ENCODE measurements at regions not wholly inside any gene's neighbourhood (a gene's known extent, or its start where the extent isn't known, plus 50 kb on each side); places are given as distances from the start of the nearest gene placed in this dataset.

GRCh38 chr12:42980441-42980840 is 390.9 kb upstream of the PRICKLE1 start:
- SMC1A ChIA-PET (ENCODE audit: uncharacterized antibody, unreplicated experiment): no interaction called here
- 17% methylated on average over 5 of the region's 5 CpGs for WGBS (ENCODE audit: insufficient coverage, insufficient replicate concordance, low lambda C conversion rate, missing lambda C conversion rate)
- H4K20me1 ChIP-seq (ENCODE audit: control insufficient read depth, insufficient read depth): no peaks in the 10 kb centered on the region
- no peaks in the 10 kb centered on the region for H3K9me3 ChIP-seq (replicated peaks; ENCODE audit: control insufficient read depth, insufficient read depth, low read length)
- DNase-seq (ENCODE audit: low read depth, low spot score) (no peak), FAIRE-seq (no peak), ATAC-seq (no peak)
- intact Hi-C loops (cut with micrococcal nuclease; ENCODE audit: unreplicated experiment) (no loop called here), in situ Hi-C loops (cut with MboI) (no loop called here)
- TF ChIP-seq EED (IDR thresholded peaks at IDR 0.05; ENCODE audit: low read depth) (no peak), LARP7 (IDR thresholded peaks at IDR 0.05) (no peak), MYC (IDR thresholded peaks at IDR 0.05; ENCODE audit: insufficient read depth, insufficient read length, insufficient replicate concordance, low read length, severe bottlenecking) (no peak), STAT1 (conservative IDR thresholded peaks at IDR 0.05) (no peak), BRCA1 (IDR thresholded peaks at IDR 0.05; ENCODE audit: low read depth, low read length) (no peak), NFYA (IDR thresholded peaks at IDR 0.05; ENCODE audit: borderline replicate concordance, low read depth, low read length) (no peak), ZBED1 (IDR thresholded peaks at IDR 0.05; ENCODE audit: borderline replicate concordance) (no peak), USF2 (IDR thresholded peaks at IDR 0.05; ENCODE audit: borderline replicate concordance, low read depth, low read length) (no peak), MYB (IDR thresholded peaks at IDR 0.05; ENCODE audit: borderline replicate concordance, low read depth, low read length) (no peak), PAX5 (IDR thresholded peaks at IDR 0.05; ENCODE audit: borderline replicate concordance, low read depth, low read length) (no peak), JUNB (IDR thresholded peaks at IDR 0.05) (no peak), NRF1 (conservative IDR thresholded peaks at IDR 0.05; ENCODE audit: low read depth, low read length) (no peak), YY1 (IDR thresholded peaks at IDR 0.05; ENCODE audit: low read depth, low read length) (no peak), NFIC (IDR thresholded peaks at IDR 0.05; ENCODE audit: low read depth, low read length) (no peak), ZNF384 (IDR thresholded peaks at IDR 0.05; ENCODE audit: borderline replicate concordance, low read depth, low read length) (no peak)
- TF ChIP-seq, protein P1, sequence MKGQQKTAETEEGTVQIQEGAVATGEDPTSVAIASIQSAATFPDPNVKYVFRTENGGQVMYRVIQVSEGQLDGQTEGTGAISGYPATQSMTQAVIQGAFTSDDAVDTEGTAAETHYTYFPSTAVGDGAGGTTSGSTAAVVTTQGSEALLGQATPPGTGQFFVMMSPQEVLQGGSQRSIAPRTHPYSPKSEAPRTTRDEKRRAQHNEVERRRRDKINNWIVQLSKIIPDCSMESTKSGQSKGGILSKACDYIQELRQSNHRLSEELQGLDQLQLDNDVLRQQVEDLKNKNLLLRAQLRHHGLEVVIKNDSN (IDR thresholded peaks at IDR 0.05; ENCODE audit: borderline replicate concordance, extremely low read length, insufficient read depth, low read depth, low read length): no peak
- TF ChIP-seq, protein P2, sequence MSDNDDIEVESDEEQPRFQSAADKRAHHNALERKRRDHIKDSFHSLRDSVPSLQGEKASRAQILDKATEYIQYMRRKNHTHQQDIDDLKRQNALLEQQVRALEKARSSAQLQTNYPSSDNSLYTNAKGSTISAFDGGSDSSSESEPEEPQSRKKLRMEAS (IDR thresholded peaks at IDR 0.05; ENCODE audit: low read depth, low read length): no peak
- TF ChIP-seq, protein P3, sequence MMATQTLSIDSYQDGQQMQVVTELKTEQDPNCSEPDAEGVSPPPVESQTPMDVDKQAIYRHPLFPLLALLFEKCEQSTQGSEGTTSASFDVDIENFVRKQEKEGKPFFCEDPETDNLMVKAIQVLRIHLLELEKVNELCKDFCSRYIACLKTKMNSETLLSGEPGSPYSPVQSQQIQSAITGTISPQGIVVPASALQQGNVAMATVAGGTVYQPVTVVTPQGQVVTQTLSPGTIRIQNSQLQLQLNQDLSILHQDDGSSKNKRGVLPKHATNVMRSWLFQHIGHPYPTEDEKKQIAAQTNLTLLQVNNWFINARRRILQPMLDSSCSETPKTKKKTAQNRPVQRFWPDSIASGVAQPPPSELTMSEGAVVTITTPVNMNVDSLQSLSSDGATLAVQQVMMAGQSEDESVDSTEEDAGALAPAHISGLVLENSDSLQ (IDR thresholded peaks at IDR 0.05): no peak
- no peaks in the 10 kb centered on the region for H3K27me3 ChIP-seq (replicated peaks in 1 of 2; ENCODE audit: control insufficient read depth in 2 of 2, insufficient read depth in 2 of 2, low read length in 1 of 2)
- RAD21 ChIA-PET (ENCODE audit: unreplicated experiment): no interaction called here
- no peak overlapping the region for H2AFZ ChIP-seq (ENCODE audit: control insufficient read depth, low read depth, low read length)
- no TSS peak for BruUV-seq (replicated peaks)
- no peaks in the 10 kb centered on the region for H3K79me2 ChIP-seq (ENCODE audit: control insufficient read depth, insufficient read depth, low read length)
- H3K36me3 ChIP-seq (ENCODE audit: control insufficient read depth in 2 of 2, insufficient read depth in 2 of 2, low read length in 1 of 2): no peaks in the 10 kb centered on the region
- H3K4me2 ChIP-seq (ENCODE audit: control insufficient read depth, insufficient read depth): no peak overlapping the region
- H3K27ac ChIP-seq (ENCODE audit: control insufficient read depth, insufficient read depth): no peak overlapping the region
- CTCF ChIA-PET: interaction anchor here (0.8 kb wide), 1 partner anchor 31 kb away, joined by 3 read pairs; no protein-coding TSS in a partner anchor
- POLR2A ChIA-PET: no interaction called here
- no peaks in the 10 kb centered on the region for H3K4me1 ChIP-seq (ENCODE audit: control insufficient read depth, insufficient read depth, low read length)
- H3K4me3 ChIP-seq: no peak overlapping the region
- H3K9ac ChIP-seq (ENCODE audit: control insufficient read depth, insufficient read depth, low read length): no peak overlapping the region

Data from GM12878 (cell line).